GM23248 (cell line): ENCODE measurements at regions not wholly inside any gene's neighbourhood (a gene's known extent, or its start where the extent isn't known, plus 50 kb on each side); places are given as distances from the start of the nearest gene placed in this dataset.

Source experiments
- DNase-seq: peaks from one replicate; pipeline ENCODE4 v3.0.0-alpha.2; 2015
- H2AFZ ChIP-seq: fragments of 200-600 bp; sonication (generic); 2 replicates; pipeline ENCODE4 v1.6.1; 2016; ENCODE audit warnings: antibody characterized with exemption
- H3F3A ChIP-seq: fragments of 200-600 bp; sonication (generic); 2 replicates; pipeline ENCODE4 v1.6.1; 2016; ENCODE audit warnings: mild to moderate bottlenecking, antibody characterized with exemption, mixed run types; ENCODE audit not compliant: insufficient read depth
- H3K27ac ChIP-seq: fragments of 200-600 bp; sonication (generic); 2 replicates; pipeline ENCODE4 v1.5.1; 2016; ENCODE audit warnings: mild to moderate bottlenecking
- H3K27me3 ChIP-seq: fragments of 200-600 bp; sonication (generic); replicated peaks from 2 replicates; pipeline ENCODE4 v1.6.1; 2016; ENCODE audit warnings: mild to moderate bottlenecking; ENCODE audit not compliant: insufficient read depth
- H3K36me3 ChIP-seq: fragments of 200-600 bp; sonication (generic); 2 replicates; pipeline ENCODE4 v1.6.1; 2016; ENCODE audit warnings: low read depth, mild to moderate bottlenecking
- H3K4me1 ChIP-seq: fragments of 200-600 bp; sonication (generic); 2 replicates; pipeline ENCODE4 v1.6.1; 2016; ENCODE audit warnings: mild to moderate bottlenecking; ENCODE audit not compliant: insufficient read depth
- H3K4me2 ChIP-seq: fragments of 200-600 bp; sonication (generic); one replicate; pipeline ENCODE4 v1.6.1; 2016; ENCODE audit warnings: mild to moderate bottlenecking; ENCODE audit not compliant: unreplicated experiment
- H3K4me3 ChIP-seq: fragments of 200-600 bp; sonication (generic); 2 replicates; pipeline ENCODE4 v1.5.1; 2016; ENCODE audit warnings: mild to moderate bottlenecking
- H3K79me2 ChIP-seq: fragments of 200-600 bp; sonication (generic); 2 replicates; pipeline ENCODE4 v1.6.1; 2016; ENCODE audit warnings: mild to moderate bottlenecking; ENCODE audit not compliant: insufficient read depth
- H3K9ac ChIP-seq: fragments of 200-600 bp; sonication (generic); 2 replicates; pipeline ENCODE4 v1.6.1; 2016; ENCODE audit warnings: mild to moderate bottlenecking
- H3K9me2 ChIP-seq: fragments of 200-600 bp; sonication (generic); 2 replicates; pipeline ENCODE4 v1.6.1; 2016; ENCODE audit warnings: mixed run types, mild to moderate bottlenecking, moderate library complexity; ENCODE audit not compliant: insufficient read depth
- H3K9me3 ChIP-seq: fragments of 200-600 bp; sonication (generic); one replicate; pipeline ENCODE4 v1.6.1; 2017; ENCODE audit warnings: low read depth
- H4K20me1 ChIP-seq: fragments of 200-600 bp; sonication (generic); 2 replicates; pipeline ENCODE4 v1.6.0; 2016; ENCODE audit not compliant: insufficient read depth
- EZH2 ChIP-seq: fragments of 200-600 bp; sonication (generic); IDR thresholded peaks from 2 replicates; pipeline ENCODE4 v1.6.1; 2018; ENCODE audit warnings: antibody characterized with exemption, mild to moderate bottlenecking; ENCODE audit not compliant: insufficient read depth, poor library complexity, severe bottlenecking
- EZH2phosphoT487 ChIP-seq: fragments of 200-600 bp; sonication (generic); IDR thresholded peaks from 2 replicates; pipeline ENCODE4 v1.6.1; 2018; ENCODE audit warnings: antibody characterized with exemption, moderate library complexity, mild to moderate bottlenecking, low read depth; ENCODE audit not compliant: insufficient read depth
- WGBS, 2 experiments: methylation state at CpG; one replicate each; pipeline ENCODE4 v1.1.6; 2015 to 2017; ENCODE audit warnings: low lambda C conversion rate in 2 of 2, low coverage in 1 of 2; ENCODE audit errors: missing lambda C conversion rate in 2 of 2; 5-methylcytosine and 5-hydroxymethylcytosine counted together
- in situ Hi-C: fragments of 300-500 bp; cut with MboI; formaldehyde crosslinking; loops from 2 replicates; pipeline ENCODE4 v1.15.0; 2020

DNA sequence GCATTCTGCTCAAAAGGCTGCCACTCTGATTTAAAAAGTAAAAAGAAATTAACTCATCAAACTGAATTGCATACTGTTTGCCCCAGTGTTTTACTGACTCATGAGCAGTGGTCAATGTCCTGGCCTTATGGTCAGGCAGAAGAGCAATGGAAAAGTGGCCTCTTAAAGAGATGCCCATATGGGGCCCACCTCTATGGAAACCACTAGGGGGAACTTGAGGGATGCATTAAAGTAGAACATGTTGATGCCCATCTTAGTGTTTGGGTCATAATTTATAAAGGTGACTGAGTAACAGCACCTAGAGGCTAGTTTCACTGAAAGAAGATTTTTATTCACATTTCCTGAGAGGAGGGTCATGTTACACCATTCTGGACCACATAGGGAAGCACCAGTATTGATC lies 66.5 kb upstream of the RNU6-1 start:
- no peak overlapping the region for H2AFZ ChIP-seq
- H3K9ac ChIP-seq = no peak overlapping the region
- no peaks in the 10 kb centered on the region for H3K79me2 ChIP-seq
- H3K27me3 ChIP-seq = peaks cover 13% of the 10 kb centered on the region
- H3K9me3 ChIP-seq = no peaks in the 10 kb centered on the region
- H3K4me2 ChIP-seq = no peak overlapping the region
- no peaks in the 10 kb centered on the region for H3K4me1 ChIP-seq
- H3K36me3 ChIP-seq = no peaks in the 10 kb centered on the region
- no peak for TF ChIP-seq EZH2phosphoT487
- in situ Hi-C loops = no loop called here
- H3K9me2 ChIP-seq = no peaks in the 10 kb centered on the region
- H4K20me1 ChIP-seq = no peaks in the 10 kb centered on the region
- H3F3A ChIP-seq = no peaks in the 10 kb centered on the region
- no peak overlapping the region for H3K27ac ChIP-seq
- peak; percentile 9 for DNase-seq
- H3K4me3 ChIP-seq = no peak overlapping the region

DNA sequence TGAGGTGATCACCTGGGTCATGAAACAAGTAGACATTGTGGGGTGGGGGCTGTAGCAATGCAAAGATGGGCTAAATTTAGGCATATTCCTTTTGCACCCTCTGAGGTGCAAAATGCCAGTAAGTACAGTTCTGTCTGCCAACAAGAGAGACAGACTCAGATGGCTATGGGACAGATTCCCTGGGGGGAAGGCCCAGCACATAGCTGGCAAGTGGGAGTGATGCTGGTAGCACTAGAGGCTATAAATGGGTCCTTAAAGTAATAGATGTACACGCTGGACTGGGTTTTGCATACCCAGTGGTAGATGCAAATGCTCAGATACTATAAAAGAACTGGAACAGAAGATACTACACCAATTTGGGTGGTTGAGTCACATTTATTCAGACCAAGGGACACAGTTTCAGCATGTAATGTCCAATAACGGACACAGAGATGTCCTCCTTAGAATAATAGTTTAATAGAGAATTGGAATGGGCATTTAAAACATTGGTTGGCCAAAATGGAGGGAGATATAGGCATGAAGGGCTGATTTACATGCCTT lies 67.4 kb upstream of the RNU6-1 start:
- in situ Hi-C loops = no loop called here
- H3K4me2 ChIP-seq = no peak overlapping the region
- no peaks in the 10 kb centered on the region for H3K9me3 ChIP-seq
- no peak overlapping the region for H3K4me3 ChIP-seq
- H4K20me1 ChIP-seq = no peaks in the 10 kb centered on the region
- 45 to 62% methylated on average over 2 of the region's 2 CpGs for WGBS, 2 experiments
- H2AFZ ChIP-seq = no peak overlapping the region
- DNase-seq = no peak
- no peaks in the 10 kb centered on the region for H3K9me2 ChIP-seq
- TF ChIP-seq EZH2 = no peak
- TF ChIP-seq EZH2phosphoT487 = no peak
- H3K4me1 ChIP-seq = no peaks in the 10 kb centered on the region
- no peaks in the 10 kb centered on the region for H3F3A ChIP-seq
- peaks cover 13% of the 10 kb centered on the region for H3K27me3 ChIP-seq
- no peak overlapping the region for H3K9ac ChIP-seq
- H3K36me3 ChIP-seq = no peaks in the 10 kb centered on the region
- H3K79me2 ChIP-seq = no peaks in the 10 kb centered on the region
- H3K27ac ChIP-seq = no peak overlapping the region

DNA sequence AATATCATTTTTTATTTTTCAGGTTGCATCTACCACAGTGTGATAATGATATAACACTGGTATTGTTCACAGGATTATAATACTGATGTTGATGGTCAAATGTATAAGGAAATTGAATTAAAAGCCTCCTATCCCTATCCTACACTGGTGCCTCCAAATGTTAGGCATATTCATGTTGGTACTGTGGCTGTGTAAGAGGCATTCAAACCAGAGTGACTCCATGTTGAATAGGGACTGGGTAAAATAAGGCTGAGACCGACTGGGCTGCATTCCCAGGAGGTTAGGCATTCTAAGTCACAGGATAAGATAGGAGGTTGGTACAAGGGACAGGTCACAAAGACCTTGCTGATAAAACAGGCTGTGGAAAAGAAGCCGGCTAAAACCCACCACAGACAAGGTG lies 68.9 kb upstream of the RNU6-1 start:
- H3K79me2 ChIP-seq = no peaks in the 10 kb centered on the region
- no peaks in the 10 kb centered on the region for H3K9me3 ChIP-seq
- H3K4me1 ChIP-seq = no peaks in the 10 kb centered on the region
- no peak overlapping the region for H2AFZ ChIP-seq
- H4K20me1 ChIP-seq = no peaks in the 10 kb centered on the region
- H3K9me2 ChIP-seq = no peaks in the 10 kb centered on the region
- TF ChIP-seq EZH2 = no peak
- TF ChIP-seq EZH2phosphoT487 = no peak
- no peak overlapping the region for H3K27ac ChIP-seq
- in situ Hi-C loops = no loop called here
- H3F3A ChIP-seq = no peaks in the 10 kb centered on the region
- H3K4me2 ChIP-seq = no peak overlapping the region
- H3K27me3 ChIP-seq = peaks cover 13% of the 10 kb centered on the region
- H3K4me3 ChIP-seq = no peak overlapping the region
- 33 to 40% methylated on average over 2 of the region's 2 CpGs for WGBS, 2 experiments
- H3K36me3 ChIP-seq = no peaks in the 10 kb centered on the region
- DNase-seq = no peak
- no peak overlapping the region for H3K9ac ChIP-seq

DNA sequence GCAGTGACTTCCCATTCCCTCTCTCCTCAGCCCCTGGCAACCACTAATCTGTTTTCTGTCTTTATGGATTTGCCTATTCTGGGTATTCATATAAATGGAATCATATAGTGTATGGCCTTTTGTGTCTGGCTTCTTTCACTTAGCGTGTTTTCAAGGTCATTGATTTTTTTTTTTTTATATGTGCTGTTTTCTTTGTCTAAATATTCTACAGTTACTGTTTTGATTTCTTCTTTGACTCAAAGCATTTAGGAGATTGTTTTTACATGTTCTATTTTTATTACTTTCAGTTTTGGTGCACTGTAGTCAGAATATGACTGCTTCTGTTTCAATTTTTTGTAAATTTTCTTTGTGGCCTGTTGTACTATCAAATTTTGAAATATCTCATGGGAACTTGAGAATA lies 71.9 kb upstream of the RNU6-1 start:
- H3K79me2 ChIP-seq = no peaks in the 10 kb centered on the region
- no peak for TF ChIP-seq EZH2phosphoT487
- no peak for TF ChIP-seq EZH2
- H3K36me3 ChIP-seq = no peaks in the 10 kb centered on the region
- no peaks in the 10 kb centered on the region for H3K9me3 ChIP-seq
- no peaks in the 10 kb centered on the region for H3K9me2 ChIP-seq
- no peak overlapping the region for H2AFZ ChIP-seq
- DNase-seq = no peak
- WGBS, 2 experiments = 0% methylated on average over 1 of the region's 1 CpG
- H3K27ac ChIP-seq = no peak overlapping the region
- no peaks in the 10 kb centered on the region for H4K20me1 ChIP-seq
- no peak overlapping the region for H3K4me3 ChIP-seq
- no peaks in the 10 kb centered on the region for H3K4me1 ChIP-seq
- peaks cover 8% of the 10 kb centered on the region; the same call in 1 of the 2 replicates for H3K27me3 ChIP-seq
- no peak overlapping the region for H3K9ac ChIP-seq
- no peak overlapping the region for H3K4me2 ChIP-seq
- in situ Hi-C loops = no loop called here
- no peaks in the 10 kb centered on the region for H3F3A ChIP-seq

DNA sequence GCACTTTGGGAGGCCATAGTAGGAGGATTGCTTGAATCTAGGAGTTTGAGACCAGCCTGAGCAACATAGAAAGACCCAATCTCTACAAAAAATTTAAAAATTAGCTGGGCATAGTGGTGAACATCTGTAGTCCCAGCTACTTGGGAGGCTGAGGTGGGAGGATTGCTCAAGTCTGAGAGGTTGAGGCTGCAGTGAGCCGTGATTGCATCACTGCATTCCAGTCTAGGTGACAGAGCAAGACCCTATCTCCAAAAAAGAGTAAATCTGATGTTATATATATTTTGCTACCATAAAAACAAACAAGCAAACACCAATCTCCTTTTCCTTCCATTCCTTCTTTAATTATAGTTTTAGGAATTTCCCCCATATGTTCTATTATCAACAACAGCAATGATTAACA lies 74.2 kb upstream of the RNU6-1 start:
- no peak overlapping the region for H3K27ac ChIP-seq
- no peaks in the 10 kb centered on the region for H4K20me1 ChIP-seq
- H3K9me3 ChIP-seq = no peaks in the 10 kb centered on the region
- H3K79me2 ChIP-seq = no peaks in the 10 kb centered on the region
- 62 to 81% methylated on average over 1 of the region's 1 CpG for WGBS, 2 experiments
- no peak overlapping the region for H2AFZ ChIP-seq
- H3K27me3 ChIP-seq = no peaks in the 10 kb centered on the region
- no peak overlapping the region for H3K4me2 ChIP-seq
- in situ Hi-C loops = no loop called here
- H3K4me3 ChIP-seq = no peak overlapping the region
- H3K36me3 ChIP-seq = no peaks in the 10 kb centered on the region
- no peak for DNase-seq
- no peaks in the 10 kb centered on the region for H3K9me2 ChIP-seq
- H3K4me1 ChIP-seq = no peaks in the 10 kb centered on the region
- no peak overlapping the region for H3K9ac ChIP-seq
- H3F3A ChIP-seq = no peaks in the 10 kb centered on the region
- TF ChIP-seq EZH2phosphoT487 (no peak), EZH2 (no peak)
